Loucy (cell line): ENCODE measurements at regions not wholly inside any gene's neighbourhood (a gene's known extent, or its start where the extent isn't known, plus 50 kb on each side); places are given as distances from the start of the nearest gene placed in this dataset.

Source experiments
- EZH2phosphoT487 ChIP-seq: fragments of 200-600 bp; IDR thresholded peaks from 2 replicates; pipeline ENCODE4 v1.6.1; 2018; ENCODE audit warnings: antibody characterized with exemption, mild to moderate bottlenecking, moderate library complexity, borderline replicate concordance
- TF ChIP-seq, protein P1 (sequence below): fragments of 200-600 bp; sonication (generic); conservative IDR thresholded peaks from 2 replicates; pipeline ENCODE4 v1.5.1; 2014; ENCODE audit warnings: mild to moderate bottlenecking, antibody characterized with exemption, low read length

DNA sequence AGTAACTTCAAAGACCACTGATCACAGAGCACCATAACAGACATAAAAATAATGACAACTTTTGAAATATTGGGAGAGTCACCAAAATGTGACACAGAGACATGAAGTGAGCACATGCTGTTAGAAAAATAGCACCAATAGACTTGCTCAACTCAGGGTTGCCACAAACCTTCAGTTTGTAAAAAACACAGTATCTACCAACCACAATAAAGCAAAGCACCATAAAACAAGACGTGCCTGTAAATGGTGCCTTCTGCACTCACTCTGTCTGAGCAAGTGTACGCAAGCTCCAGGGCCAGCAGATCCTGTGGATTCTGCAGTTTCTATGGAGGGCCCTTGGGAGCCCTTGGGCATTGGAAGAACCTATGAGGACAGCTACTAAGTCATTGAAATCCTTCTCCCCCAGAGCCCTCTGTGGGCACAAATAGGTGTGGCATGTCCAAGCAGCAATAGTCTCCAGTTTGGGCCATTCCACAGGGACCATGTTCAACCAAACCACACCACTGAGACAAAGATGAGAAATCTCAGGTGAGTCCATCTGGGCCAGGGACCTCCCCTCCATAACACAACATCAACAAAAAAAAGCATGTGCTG lies 116.9 kb upstream of the RAB4A start:
- TF ChIP-seq, protein P1, sequence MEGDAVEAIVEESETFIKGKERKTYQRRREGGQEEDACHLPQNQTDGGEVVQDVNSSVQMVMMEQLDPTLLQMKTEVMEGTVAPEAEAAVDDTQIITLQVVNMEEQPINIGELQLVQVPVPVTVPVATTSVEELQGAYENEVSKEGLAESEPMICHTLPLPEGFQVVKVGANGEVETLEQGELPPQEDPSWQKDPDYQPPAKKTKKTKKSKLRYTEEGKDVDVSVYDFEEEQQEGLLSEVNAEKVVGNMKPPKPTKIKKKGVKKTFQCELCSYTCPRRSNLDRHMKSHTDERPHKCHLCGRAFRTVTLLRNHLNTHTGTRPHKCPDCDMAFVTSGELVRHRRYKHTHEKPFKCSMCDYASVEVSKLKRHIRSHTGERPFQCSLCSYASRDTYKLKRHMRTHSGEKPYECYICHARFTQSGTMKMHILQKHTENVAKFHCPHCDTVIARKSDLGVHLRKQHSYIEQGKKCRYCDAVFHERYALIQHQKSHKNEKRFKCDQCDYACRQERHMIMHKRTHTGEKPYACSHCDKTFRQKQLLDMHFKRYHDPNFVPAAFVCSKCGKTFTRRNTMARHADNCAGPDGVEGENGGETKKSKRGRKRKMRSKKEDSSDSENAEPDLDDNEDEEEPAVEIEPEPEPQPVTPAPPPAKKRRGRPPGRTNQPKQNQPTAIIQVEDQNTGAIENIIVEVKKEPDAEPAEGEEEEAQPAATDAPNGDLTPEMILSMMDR: peak; percentile 44
- TF ChIP-seq EZH2phosphoT487: no peak
